Epithelial cell of proximal tubule (primary cell): ENCODE measurements at regions not wholly inside any gene's neighbourhood (a gene's known extent, or its start where the extent isn't known, plus 50 kb on each side); places are given as distances from the start of the nearest gene placed in this dataset.

ENCODE experiments used
- DNase-seq: peaks from one replicate; pipeline ENCODE4 v3.0.0-alpha.2; 2011; ENCODE audit warnings: low read depth
- H3K4me3 ChIP-seq: 2 replicates; pipeline ENCODE4 v1.5.1; 2011; ENCODE audit warnings: low read depth, mild to moderate bottlenecking, low read length
- TF ChIP-seq, protein P1 (sequence below): conservative IDR thresholded peaks from 2 replicates; pipeline ENCODE4 v1.5.1; 2012; ENCODE audit warnings: low read depth, mild to moderate bottlenecking, low read length

DNA sequence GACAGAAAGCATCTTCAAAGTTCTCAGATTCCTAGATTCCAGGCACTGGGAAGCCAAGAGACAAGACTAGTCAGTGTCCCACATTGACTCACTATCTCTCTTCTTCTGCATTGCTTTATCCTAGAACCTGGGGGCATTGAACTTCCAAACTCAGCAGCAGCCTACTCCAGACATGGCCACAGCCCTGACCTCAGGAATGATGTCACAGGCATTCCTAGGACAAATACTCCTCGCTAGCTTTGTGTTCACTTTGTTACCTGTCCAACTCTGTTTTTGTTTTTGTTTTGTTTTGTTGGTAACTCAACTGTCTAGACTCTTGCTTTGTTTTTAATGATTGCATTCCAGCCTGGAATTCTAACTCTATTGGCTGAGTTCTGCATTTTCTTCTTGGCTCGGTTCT is 449.3 kb upstream of the SPHKAP start:
- TF ChIP-seq, protein P1, sequence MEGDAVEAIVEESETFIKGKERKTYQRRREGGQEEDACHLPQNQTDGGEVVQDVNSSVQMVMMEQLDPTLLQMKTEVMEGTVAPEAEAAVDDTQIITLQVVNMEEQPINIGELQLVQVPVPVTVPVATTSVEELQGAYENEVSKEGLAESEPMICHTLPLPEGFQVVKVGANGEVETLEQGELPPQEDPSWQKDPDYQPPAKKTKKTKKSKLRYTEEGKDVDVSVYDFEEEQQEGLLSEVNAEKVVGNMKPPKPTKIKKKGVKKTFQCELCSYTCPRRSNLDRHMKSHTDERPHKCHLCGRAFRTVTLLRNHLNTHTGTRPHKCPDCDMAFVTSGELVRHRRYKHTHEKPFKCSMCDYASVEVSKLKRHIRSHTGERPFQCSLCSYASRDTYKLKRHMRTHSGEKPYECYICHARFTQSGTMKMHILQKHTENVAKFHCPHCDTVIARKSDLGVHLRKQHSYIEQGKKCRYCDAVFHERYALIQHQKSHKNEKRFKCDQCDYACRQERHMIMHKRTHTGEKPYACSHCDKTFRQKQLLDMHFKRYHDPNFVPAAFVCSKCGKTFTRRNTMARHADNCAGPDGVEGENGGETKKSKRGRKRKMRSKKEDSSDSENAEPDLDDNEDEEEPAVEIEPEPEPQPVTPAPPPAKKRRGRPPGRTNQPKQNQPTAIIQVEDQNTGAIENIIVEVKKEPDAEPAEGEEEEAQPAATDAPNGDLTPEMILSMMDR, result no peak

DNA sequence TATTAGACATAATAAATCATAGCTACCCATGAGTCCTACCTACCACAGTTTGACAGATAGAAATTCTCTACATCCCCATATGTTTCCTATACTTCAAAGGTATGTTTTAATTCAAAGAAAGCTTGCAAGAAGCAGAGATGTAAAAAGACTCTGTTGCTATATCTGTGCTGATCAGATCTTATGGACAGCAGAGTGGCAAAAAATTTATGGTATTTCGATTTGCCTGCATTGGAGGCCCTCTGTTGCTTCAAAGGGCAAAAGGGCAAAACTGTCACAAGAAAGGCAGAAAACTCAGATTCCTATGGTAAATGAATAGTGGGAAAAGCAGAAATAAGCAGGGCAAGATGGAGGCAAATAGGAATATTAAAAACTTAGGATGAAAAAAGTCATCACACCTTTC is 447.8 kb upstream of the SPHKAP start:
- DNase-seq, result no peak
- TF ChIP-seq, protein P1, result no peak

More for the DNA sequence above, 449.3 kb upstream of the SPHKAP start:
- no peak overlapping the region for H3K4me3 ChIP-seq
- DNase-seq, result no peak

DNA sequence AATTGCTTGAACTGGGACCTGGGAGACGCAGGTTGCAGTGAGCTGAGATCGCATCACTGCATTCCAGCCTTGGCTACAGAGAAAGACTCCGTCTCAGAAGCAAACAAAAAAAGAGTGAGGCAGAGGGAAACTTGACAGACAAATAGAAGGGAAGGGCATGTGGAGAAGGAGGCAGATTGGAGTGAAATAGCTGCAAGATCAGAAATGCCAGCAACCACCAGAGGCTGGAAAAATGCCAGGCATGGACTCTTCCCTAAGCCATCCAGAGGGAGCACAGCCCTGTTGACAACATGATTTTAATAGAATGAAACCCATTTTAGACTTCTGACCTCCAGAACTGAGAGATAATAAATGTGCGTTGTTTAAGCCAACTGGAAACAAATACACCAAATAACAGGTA is 447.2 kb upstream of the SPHKAP start:
- H3K4me3 ChIP-seq, result no peak overlapping the region
- no peak for DNase-seq
- TF ChIP-seq, protein P1, result no peak

More for the DNA sequence above, 447.8 kb upstream of the SPHKAP start:
- no peak overlapping the region for H3K4me3 ChIP-seq

DNA sequence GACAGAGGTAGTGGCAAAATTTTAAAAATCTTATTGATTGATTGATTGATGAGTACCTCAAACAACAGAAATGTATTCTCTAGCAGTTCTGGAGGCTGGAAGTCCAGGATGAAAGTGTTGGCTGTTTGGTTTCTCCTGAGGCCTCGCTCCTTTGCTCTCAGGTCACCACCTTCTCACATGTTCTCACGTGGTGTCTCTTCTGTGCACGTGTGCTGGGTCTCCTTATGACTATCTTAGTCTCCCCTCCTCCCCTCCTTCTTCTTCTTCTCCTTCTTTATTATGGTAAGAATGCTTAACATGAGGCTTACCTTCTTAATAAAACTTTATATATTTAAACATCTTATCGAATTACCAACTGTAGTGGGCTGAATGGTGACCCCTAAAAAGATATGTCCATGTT is 446.0 kb upstream of the SPHKAP start:
- DNase-seq, result no peak
- TF ChIP-seq, protein P1, result no peak
- H3K4me3 ChIP-seq, result no peak overlapping the region

DNA sequence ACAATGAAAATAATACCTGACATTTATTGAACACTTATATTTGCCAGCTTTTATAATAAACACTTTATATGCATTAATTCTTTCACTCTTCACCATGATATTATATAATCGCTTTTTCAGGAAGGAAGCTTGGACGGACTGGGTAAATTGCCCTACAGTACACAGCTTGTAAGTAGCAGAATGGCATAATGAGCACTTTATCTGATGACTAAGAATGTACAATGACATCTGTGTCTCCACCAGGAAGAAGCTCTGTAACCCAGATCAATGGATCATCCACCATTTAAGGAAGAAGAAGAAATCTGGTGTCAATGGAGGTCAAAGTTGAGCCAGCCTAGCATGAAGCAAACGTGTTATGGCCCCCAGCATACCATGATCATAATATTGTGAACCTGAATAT is 444.0 kb upstream of the SPHKAP start:
- H3K4me3 ChIP-seq, result no peak overlapping the region
- no peak for DNase-seq
- TF ChIP-seq, protein P1, result no peak

DNA sequence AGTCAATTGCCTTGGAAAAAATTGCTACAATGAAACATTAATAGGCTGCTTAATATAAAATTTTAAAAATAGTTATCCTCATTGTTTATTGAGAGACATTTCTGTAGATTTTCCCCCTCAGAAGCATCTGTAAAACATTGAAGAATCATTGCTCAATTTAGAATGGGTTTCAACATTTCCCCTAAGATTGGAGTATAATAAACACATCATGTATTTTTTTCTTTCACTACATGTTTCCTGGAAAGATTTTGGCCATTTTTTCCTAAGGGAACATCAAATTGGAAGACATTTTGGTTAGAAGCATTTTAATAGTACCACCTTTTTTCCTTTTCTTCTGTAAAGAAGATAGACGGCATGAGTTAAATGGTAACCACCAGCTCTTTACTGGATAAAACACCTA is 443.2 kb upstream of the SPHKAP start:
- TF ChIP-seq, protein P1, result no peak
- no peak overlapping the region for H3K4me3 ChIP-seq

DNA sequence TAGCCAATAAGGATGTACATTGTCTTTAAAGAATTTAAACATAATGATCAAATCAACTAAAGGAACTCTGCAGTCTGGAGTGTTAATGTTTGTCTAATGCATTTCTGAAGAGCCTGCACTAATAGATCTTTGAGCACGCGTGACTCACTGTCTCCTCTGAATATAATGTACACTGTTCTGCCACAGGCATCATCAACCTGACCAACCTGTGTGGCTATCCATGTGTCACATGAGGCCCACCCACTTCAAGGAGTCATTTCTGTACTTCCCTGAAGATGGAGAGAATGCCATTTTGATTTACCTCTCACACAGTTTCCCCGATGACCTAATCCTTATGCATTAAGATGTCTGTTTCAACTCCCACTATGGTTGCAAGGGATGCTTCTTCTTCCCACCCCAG is 434.0 kb upstream of the SPHKAP start:
- H3K4me3 ChIP-seq, result no peak overlapping the region
- TF ChIP-seq, protein P1, result no peak
- DNase-seq, result no peak

More for the DNA sequence above, 443.2 kb upstream of the SPHKAP start:
- DNase-seq, result no peak
